Tibial nerve (tissue), 4 donors: ENCODE measurements at regions not wholly inside any gene's neighbourhood (a gene's known extent, or its start where the extent isn't known, plus 50 kb on each side); places are given as distances from the start of the nearest gene placed in this dataset.
A peak's percentile ranks its signal among the peaks of the same experiment; 100 is the strongest.

Experiments
- DNase-seq, 2 donors: peaks; one replicate each; pipeline ENCODE4 v3.0.0-alpha.2; 2019; ENCODE audit warnings: low spot score in 2 of 2
- H3K27ac ChIP-seq, 4 donors: fragments of 200-600 bp; sonication (generic) in 3 of 4; one replicate each; pipeline ENCODE4 v1.5.1; 2017 to 2019; ENCODE audit warnings: mild to moderate bottlenecking in 1 of 4
- H3K27me3 ChIP-seq, 2 donors: fragments of 200-600 bp; sonication (generic) in 1 of 2; one replicate each; pipeline versions ENCODE4 v1.5.1 to v1.6.0; 2017 to 2019
- H3K36me3 ChIP-seq, 3 donors: fragments of 200-600 bp; sonication (generic); one replicate each; pipeline ENCODE4 v1.5.1; 2018 to 2019
- H3K4me1 ChIP-seq, 4 donors: fragments of 200-600 bp; sonication (generic) in 3 of 4; one replicate each; pipeline ENCODE4 v1.5.1; 2017 to 2019
- H3K4me3 ChIP-seq, 4 donors: fragments of 200-600 bp; sonication (generic) in 3 of 4; one replicate each; pipeline ENCODE4 v1.5.1; 2017 to 2019; ENCODE audit warnings: mild to moderate bottlenecking in 1 of 4, moderate library complexity in 1 of 4
- H3K9me3 ChIP-seq, 4 donors: fragments of 200-600 bp; sonication (generic) in 3 of 4; one replicate each; pipeline ENCODE4 v1.5.1; 2017 to 2019
- EP300 ChIP-seq, 2 donors: sonication (generic); formaldehyde crosslinking; IDR thresholded peaks; one replicate each; pipeline ENCODE4 v1.6.1; 2017; ENCODE audit warnings: antibody characterized with exemption in 2 of 2, mild to moderate bottlenecking in 1 of 2
- POLR2A ChIP-seq, 2 donors: fragments of 450-650 bp; IDR thresholded peaks; one replicate each; pipeline ENCODE4 v1.6.1; 2017; ENCODE audit warnings: antibody characterized with exemption in 2 of 2, mild to moderate bottlenecking in 2 of 2, moderate library complexity in 2 of 2
- WGBS, 2 donors: methylation state at CpG; one replicate each; pipeline ENCODE4 v1.1.5; 2018; 5-methylcytosine and 5-hydroxymethylcytosine counted together
- TF ChIP-seq, protein P1 (sequence below), 5 experiments: fragments of 200-600 bp in 3 of 5; fragments of 450-650 bp in 2 of 5; sonication (generic) in 3 of 5; IDR thresholded peaks; one replicate each; pipeline ENCODE4 v1.5.1; 2016 to 2019; ENCODE audit warnings: antibody characterized with exemption in 5 of 5, mild to moderate bottlenecking in 3 of 5, moderate library complexity in 2 of 5

DNA sequence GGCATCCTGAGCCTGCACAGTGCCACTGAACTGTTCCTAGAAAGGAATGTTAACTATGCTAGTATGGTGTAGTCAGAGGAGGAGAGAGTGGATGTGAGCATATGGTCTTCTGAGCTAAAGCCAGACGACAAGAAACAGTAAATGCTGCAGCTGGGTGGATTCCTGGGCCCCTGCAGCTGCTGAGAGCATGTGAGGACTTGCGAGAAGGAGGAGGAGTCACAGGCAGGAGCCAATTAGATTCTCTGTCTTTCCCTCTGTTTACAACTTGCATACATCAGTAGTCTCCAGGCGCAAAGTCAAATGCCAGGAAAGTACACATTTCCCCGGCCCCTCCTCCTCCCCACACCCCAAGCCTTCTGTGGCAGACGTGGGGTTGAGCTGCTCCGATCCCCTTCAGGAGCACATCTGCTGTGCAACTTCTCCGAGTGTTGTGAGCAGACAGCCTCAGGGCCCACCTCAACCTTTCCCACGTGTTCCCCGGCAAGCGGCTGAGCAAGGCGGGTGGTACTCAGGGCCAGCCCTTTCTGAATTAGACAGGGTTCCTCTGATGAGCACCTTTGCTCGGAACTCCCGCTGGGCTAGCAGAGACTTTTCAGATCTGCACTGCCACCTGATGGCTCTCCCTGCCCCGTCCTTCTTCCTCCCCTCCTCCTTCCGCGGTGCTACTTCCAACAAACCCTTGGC lies 108.7 kb upstream of the ATP6AP2 start:
- Histone ChIP-seq H3K4me1 (peaks cover 0 to 29% (median 0%) of the 10 kb centered on the region in 4 donors), H3K27me3 (peaks cover 0 to under 1% of the 10 kb centered on the region in 2 donors), H3K36me3 (no peaks in the 10 kb centered on the region), H3K9me3 (no peaks in the 10 kb centered on the region), H3K4me3 (peak overlapping the region in 1 of 4 donors; percentile 12), H3K27ac (peak overlapping the region in 1 of 4 donors; percentile 24)
- 14 to 53% methylated on average over 8 to 16 of the region's 16 CpGs for WGBS, 2 donors
- peak in 1 of 2 donors; percentile 7 for DNase-seq
- TF ChIP-seq POLR2A (IDR thresholded peaks at IDR 0.05) (no peak), EP300 (IDR thresholded peaks at IDR 0.05) (no peak)
- TF ChIP-seq, protein P1, sequence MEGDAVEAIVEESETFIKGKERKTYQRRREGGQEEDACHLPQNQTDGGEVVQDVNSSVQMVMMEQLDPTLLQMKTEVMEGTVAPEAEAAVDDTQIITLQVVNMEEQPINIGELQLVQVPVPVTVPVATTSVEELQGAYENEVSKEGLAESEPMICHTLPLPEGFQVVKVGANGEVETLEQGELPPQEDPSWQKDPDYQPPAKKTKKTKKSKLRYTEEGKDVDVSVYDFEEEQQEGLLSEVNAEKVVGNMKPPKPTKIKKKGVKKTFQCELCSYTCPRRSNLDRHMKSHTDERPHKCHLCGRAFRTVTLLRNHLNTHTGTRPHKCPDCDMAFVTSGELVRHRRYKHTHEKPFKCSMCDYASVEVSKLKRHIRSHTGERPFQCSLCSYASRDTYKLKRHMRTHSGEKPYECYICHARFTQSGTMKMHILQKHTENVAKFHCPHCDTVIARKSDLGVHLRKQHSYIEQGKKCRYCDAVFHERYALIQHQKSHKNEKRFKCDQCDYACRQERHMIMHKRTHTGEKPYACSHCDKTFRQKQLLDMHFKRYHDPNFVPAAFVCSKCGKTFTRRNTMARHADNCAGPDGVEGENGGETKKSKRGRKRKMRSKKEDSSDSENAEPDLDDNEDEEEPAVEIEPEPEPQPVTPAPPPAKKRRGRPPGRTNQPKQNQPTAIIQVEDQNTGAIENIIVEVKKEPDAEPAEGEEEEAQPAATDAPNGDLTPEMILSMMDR (IDR thresholded peaks at IDR 0.05) = peak in 3 of 5 experiments; percentile 6 to 39 (median 21)

DNA sequence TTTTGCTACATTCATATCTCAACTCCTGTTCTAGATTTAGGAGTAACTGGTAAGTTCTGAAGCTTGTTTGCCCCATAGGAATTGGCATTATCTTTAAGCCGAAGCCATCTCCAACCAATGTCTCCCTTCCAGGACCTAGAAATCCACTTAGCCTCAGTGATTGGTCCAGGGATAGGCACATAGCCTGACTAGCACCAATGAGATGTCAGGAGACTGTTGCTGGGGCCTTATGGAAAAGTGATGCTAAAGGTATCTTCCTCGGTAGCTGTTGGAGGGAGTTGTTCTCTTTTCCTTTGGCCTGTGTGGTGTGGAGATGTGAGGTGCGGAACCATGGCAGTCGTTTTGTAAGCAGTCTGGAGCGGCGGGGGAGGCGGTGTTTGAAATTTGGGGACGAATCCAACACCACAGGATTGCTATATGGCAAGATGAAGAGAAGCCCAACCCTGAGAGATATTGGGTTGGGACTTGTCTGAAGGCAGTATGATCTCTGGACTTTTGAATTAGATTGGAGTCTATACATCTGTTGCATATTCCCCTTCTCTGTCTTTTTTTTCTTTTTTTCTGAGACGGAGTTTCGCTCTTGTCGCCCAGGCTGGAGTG lies 109.8 kb upstream of the ATP6AP2 start:
- H3K4me1 ChIP-seq = peaks cover 0 to 29% (median 0%) of the 10 kb centered on the region in 4 donors
- 91 to 92% methylated on average over 11 of the region's 11 CpGs for WGBS, 2 donors
- no peak overlapping the region for H3K4me3 ChIP-seq
- H3K27me3 ChIP-seq = no peaks in the 10 kb centered on the region
- no peaks in the 10 kb centered on the region for H3K36me3 ChIP-seq
- no peak overlapping the region for H3K27ac ChIP-seq
- no peak for TF ChIP-seq POLR2A (IDR thresholded peaks at IDR 0.05)
- no peak for TF ChIP-seq EP300 (IDR thresholded peaks at IDR 0.05)
- TF ChIP-seq, protein P1 (IDR thresholded peaks at IDR 0.05) = no peak
- no peak for DNase-seq
- H3K9me3 ChIP-seq = no peaks in the 10 kb centered on the region

DNA sequence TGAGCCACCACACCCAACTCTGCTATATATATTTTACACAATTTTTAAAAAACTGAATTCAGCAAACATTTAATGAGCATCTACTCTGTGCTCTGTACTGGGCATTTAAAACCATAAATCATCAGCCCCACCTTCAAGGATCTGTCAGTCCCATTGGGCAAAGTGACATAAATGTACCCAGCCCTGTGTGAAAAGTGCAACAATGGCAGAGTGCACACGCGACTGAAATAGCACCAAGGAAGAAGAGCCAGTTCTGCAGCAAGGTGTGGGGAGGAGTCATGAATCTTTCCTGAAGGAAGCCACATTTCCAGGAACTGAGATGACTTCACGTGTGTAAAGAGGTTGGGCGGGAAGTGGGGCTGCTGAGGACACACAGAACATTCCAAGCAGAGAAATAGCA lies 111.5 kb upstream of the ATP6AP2 start:
- H3K4me1 ChIP-seq = peaks cover 0 to 29% (median 0%) of the 10 kb centered on the region in 4 donors
- H3K27ac ChIP-seq = no peak overlapping the region
- no peaks in the 10 kb centered on the region for H3K36me3 ChIP-seq
- H3K27me3 ChIP-seq = no peaks in the 10 kb centered on the region
- no peak for DNase-seq
- H3K4me3 ChIP-seq = no peak overlapping the region
- TF ChIP-seq EP300 (IDR thresholded peaks at IDR 0.05) (no peak), POLR2A (IDR thresholded peaks at IDR 0.05) (no peak)
- TF ChIP-seq, protein P1 (IDR thresholded peaks at IDR 0.05) = no peak
- H3K9me3 ChIP-seq = no peaks in the 10 kb centered on the region
- WGBS, 2 donors = 79 to 91% methylated on average over 4 of the region's 4 CpGs

DNA sequence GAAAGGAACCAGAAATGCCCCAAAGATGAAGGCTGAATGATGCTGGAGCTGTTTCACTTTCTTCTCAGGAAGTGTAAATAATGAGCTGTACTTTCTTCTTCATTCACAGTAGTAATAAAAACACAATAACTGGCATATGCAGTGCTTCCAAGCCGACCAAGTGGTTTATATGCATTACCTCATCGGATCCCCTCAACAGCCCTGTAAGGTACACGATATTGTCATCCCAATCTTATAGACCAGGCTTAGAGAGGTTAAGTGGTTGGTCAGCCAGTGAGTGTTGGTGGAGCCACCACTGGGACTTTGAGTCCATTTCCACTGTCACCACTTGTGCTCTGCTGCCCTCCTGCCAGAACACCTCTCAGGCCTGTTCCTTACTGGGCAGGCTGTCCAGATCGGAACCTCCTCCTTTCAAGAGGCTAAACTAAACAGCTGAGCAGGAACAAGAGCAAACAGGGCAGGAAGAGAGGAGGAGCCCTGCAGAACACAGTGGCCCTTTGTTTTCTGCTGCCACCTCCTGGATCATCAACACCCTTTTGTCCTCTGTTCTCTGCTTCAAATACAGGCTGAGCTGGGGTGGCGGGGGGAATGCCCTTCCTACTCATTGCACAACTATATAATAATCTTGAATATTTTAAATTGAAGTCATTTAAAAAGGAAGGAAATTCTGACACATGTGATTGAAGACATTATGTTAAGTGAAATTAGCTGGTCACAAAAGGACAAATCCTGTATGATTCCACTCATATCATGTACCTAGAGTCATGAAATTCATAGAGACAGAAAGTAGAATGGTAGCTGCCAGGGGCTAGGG lies 112.5 kb upstream of the ATP6AP2 start:
- H3K27me3 ChIP-seq = no peaks in the 10 kb centered on the region
- H3K4me3 ChIP-seq = no peak overlapping the region
- peak; percentile 17 to 46 for DNase-seq
- H3K9me3 ChIP-seq = no peaks in the 10 kb centered on the region
- peaks cover 0 to 29% (median 0%) of the 10 kb centered on the region in 4 donors for H3K4me1 ChIP-seq
- peak overlapping the region in 3 of 4 donors; percentile 0 to 66 (median 66) for H3K27ac ChIP-seq
- TF ChIP-seq EP300 (IDR thresholded peaks at IDR 0.05) (peak in 1 of 2 donors; percentile 49), POLR2A (IDR thresholded peaks at IDR 0.05) (no peak)
- TF ChIP-seq, protein P1 (IDR thresholded peaks at IDR 0.05) = peak in 2 of 5 experiments; percentile 12 to 54
- 24 to 46% methylated on average over 5 of the region's 5 CpGs for WGBS, 2 donors
- no peaks in the 10 kb centered on the region for H3K36me3 ChIP-seq
